Hypothalamus (tissue), 51 donors: ENCODE measurements at regions not wholly inside any gene's neighbourhood (a gene's known extent, or its start where the extent isn't known, plus 50 kb on each side); places are given as distances from the start of the nearest gene placed in this dataset.

Source experiments
- DNase-seq, 51 donors: peaks; one replicate each; lab custom pipeline; 2025; lab: John Stamatoyannopoulos, UW

- DNase-seq: peak in 45 of 51 donors; percentile 6 to 79 (median 42)
Observed at GRCh38 chr7:54888067-54888733, 129.2 kb upstream of the SEC61G start.

- DNase-seq: no peak
Observed at GRCh38 chr7:54888734-54889082, 129.7 kb upstream of the SEC61G start.

- DNase-seq: no peak
Observed at GRCh38 chr7:54897891-54898290, 120.9 kb upstream of the EGFR start.

GRCh38 chr7:54898659-54899340 is 120.0 kb upstream of the EGFR start:
- DNase-seq: no peak

- no peak for DNase-seq
Observed at GRCh38 chr7:54901840-54902239, 117.0 kb upstream of the EGFR start.

GRCh38 chr7:54904130-54904529 is 114.7 kb upstream of the EGFR start:
- no peak for DNase-seq

- DNase-seq: no peak
Observed at GRCh38 chr7:54904986-54905385, 113.8 kb upstream of the EGFR start.

GRCh38 chr7:54906963-54907362 is 111.9 kb upstream of the EGFR start:
- DNase-seq: no peak

GRCh38 chr7:54907981-54908380 is 110.8 kb upstream of the EGFR start:
- DNase-seq: no peak

GRCh38 chr7:54908760-54909438 is 109.9 kb upstream of the EGFR start:
- DNase-seq: no peak

- no peak for DNase-seq
Observed at GRCh38 chr7:54915870-54916598, 102.8 kb upstream of the EGFR start.

GRCh38 chr7:54917613-54918391 is 101.0 kb upstream of the EGFR start:
- DNase-seq: no peak

GRCh38 chr7:54921116-54921515 is 97.7 kb upstream of the EGFR start:
- no peak for DNase-seq

GRCh38 chr7:54931532-54931931 is 87.3 kb upstream of the EGFR start:
- no peak for DNase-seq

- DNase-seq: peak in 49 of 51 donors; percentile 11 to 86 (median 59)
Observed at GRCh38 chr7:54932818-54933543, 85.8 kb upstream of the EGFR start.

- DNase-seq: no peak
Observed at GRCh38 chr7:54933643-54934042, 85.2 kb upstream of the EGFR start.

- no peak for DNase-seq
Observed at GRCh38 chr7:54940748-54941147, 78.1 kb upstream of the EGFR start.

GRCh38 chr7:54944179-54944578 is 74.6 kb upstream of the EGFR start:
- no peak for DNase-seq

GRCh38 chr7:54946271-54946670 is 72.5 kb upstream of the EGFR start:
- no peak for DNase-seq

GRCh38 chr7:54946764-54947163 is 72.1 kb upstream of the EGFR start:
- no peak for DNase-seq
